ES-I3 (cell line): ENCODE measurements at regions not wholly inside any gene's neighbourhood (a gene's known extent, or its start where the extent isn't known, plus 50 kb on each side); places are given as distances from the start of the nearest gene placed in this dataset.

ENCODE experiments used
- H3K36me3 ChIP-seq: 2 replicates; pipeline ENCODE4 v1.6.1; 2013; ENCODE audit warnings: mild to moderate bottlenecking, low read length, control low read depth, moderate library complexity; ENCODE audit not compliant: insufficient read depth
- H3K4me1 ChIP-seq: 2 replicates; pipeline ENCODE4 v1.6.1; 2013; ENCODE audit warnings: mild to moderate bottlenecking, control low read depth, low read length; ENCODE audit not compliant: insufficient read depth
- H3K9ac ChIP-seq: 2 replicates; pipeline ENCODE4 v1.6.1; 2013; ENCODE audit warnings: low read depth, mild to moderate bottlenecking, low read length, moderate library complexity
- H3K9me3 ChIP-seq: 2 replicates; pipeline ENCODE4 v1.6.1; 2013; ENCODE audit warnings: mild to moderate bottlenecking, low read length, moderate library complexity; ENCODE audit not compliant: control insufficient read depth, insufficient read depth

GRCh38 chr9:82247318-82247717 lies 258.7 kb downstream of the SPATA31D1 start:
- Histone ChIP-seq H3K9me3 (no peaks in the 10 kb centered on the region), H3K9ac (no peak overlapping the region), H3K4me1 (no peaks in the 10 kb centered on the region), H3K36me3 (no peaks in the 10 kb centered on the region)

- H3K4me1 ChIP-seq: no peaks in the 10 kb centered on the region
- H3K9ac ChIP-seq: no peak overlapping the region
- H3K9me3 ChIP-seq: no peaks in the 10 kb centered on the region
- no peaks in the 10 kb centered on the region for H3K36me3 ChIP-seq
Measured at GRCh38 chr9:82252116-82252515, 263.5 kb downstream of the SPATA31D1 start.

GRCh38 chr9:82254646-82255367 lies 266.2 kb downstream of the SPATA31D1 start:
- no peaks in the 10 kb centered on the region for H3K36me3 ChIP-seq
- H3K4me1 ChIP-seq: no peaks in the 10 kb centered on the region

GRCh38 chr9:82255481-82256176 lies 267.1 kb downstream of the SPATA31D1 start:
- Histone ChIP-seq H3K36me3 (no peaks in the 10 kb centered on the region), H3K4me1 (no peaks in the 10 kb centered on the region), H3K9me3 (no peaks in the 10 kb centered on the region), H3K9ac (no peak overlapping the region)

More at GRCh38 chr9:82254646-82255367, 266.2 kb downstream of the SPATA31D1 start:
- no peak overlapping the region for H3K9ac ChIP-seq
- H3K9me3 ChIP-seq: no peaks in the 10 kb centered on the region

- H3K9me3 ChIP-seq: no peaks in the 10 kb centered on the region
- no peak overlapping the region for H3K9ac ChIP-seq
- no peaks in the 10 kb centered on the region for H3K36me3 ChIP-seq
- no peaks in the 10 kb centered on the region for H3K4me1 ChIP-seq
Measured at GRCh38 chr9:82260691-82261090, 272.1 kb downstream of the SPATA31D1 start.

GRCh38 chr9:82263619-82264018 lies 275.0 kb downstream of the SPATA31D1 start:
- Histone ChIP-seq H3K9ac (no peak overlapping the region), H3K9me3 (no peaks in the 10 kb centered on the region), H3K4me1 (peaks cover 4% of the 10 kb centered on the region), H3K36me3 (no peaks in the 10 kb centered on the region)

- Histone ChIP-seq H3K4me1 (peaks cover 6% of the 10 kb centered on the region), H3K9me3 (no peaks in the 10 kb centered on the region), H3K9ac (no peak overlapping the region), H3K36me3 (no peaks in the 10 kb centered on the region)
Measured at GRCh38 chr9:82271106-82271561, 282.6 kb downstream of the SPATA31D1 start.

GRCh38 chr9:82273121-82273520 lies 284.5 kb downstream of the SPATA31D1 start:
- no peak overlapping the region for H3K9ac ChIP-seq
- H3K9me3 ChIP-seq: no peaks in the 10 kb centered on the region
- H3K36me3 ChIP-seq: no peaks in the 10 kb centered on the region
- H3K4me1 ChIP-seq: 0 out of 2 replicates have a peak, but pooled peaks cover 4% of the 10 kb centered on the region

GRCh38 chr9:82275258-82275927 lies 286.8 kb downstream of the SPATA31D1 start:
- Histone ChIP-seq H3K9ac (no peak overlapping the region), H3K36me3 (no peaks in the 10 kb centered on the region), H3K9me3 (no peaks in the 10 kb centered on the region), H3K4me1 (0 out of 2 replicates have a peak, but pooled peaks cover 4% of the 10 kb centered on the region)

GRCh38 chr9:82281066-82281465 lies 292.5 kb downstream of the SPATA31D1 start:
- H3K9ac ChIP-seq: no peak overlapping the region
- no peaks in the 10 kb centered on the region for H3K4me1 ChIP-seq
- H3K36me3 ChIP-seq: no peaks in the 10 kb centered on the region
- no peaks in the 10 kb centered on the region for H3K9me3 ChIP-seq

GRCh38 chr9:82284758-82285157 lies 296.2 kb downstream of the SPATA31D1 start:
- Histone ChIP-seq H3K9me3 (no peaks in the 10 kb centered on the region), H3K9ac (no peak overlapping the region), H3K36me3 (no peaks in the 10 kb centered on the region), H3K4me1 (no peaks in the 10 kb centered on the region)

GRCh38 chr9:82295181-82295580 lies 306.6 kb downstream of the SPATA31D1 start:
- H3K36me3 ChIP-seq: no peaks in the 10 kb centered on the region
- H3K4me1 ChIP-seq: no peaks in the 10 kb centered on the region
- H3K9me3 ChIP-seq: no peaks in the 10 kb centered on the region
- no peak overlapping the region for H3K9ac ChIP-seq

- Histone ChIP-seq H3K4me1 (no peaks in the 10 kb centered on the region), H3K36me3 (no peaks in the 10 kb centered on the region), H3K9me3 (no peaks in the 10 kb centered on the region), H3K9ac (no peak overlapping the region)
Measured at GRCh38 chr9:82299870-82300269, 311.3 kb downstream of the SPATA31D1 start.

- no peak overlapping the region for H3K9ac ChIP-seq
- H3K36me3 ChIP-seq: no peaks in the 10 kb centered on the region
- no peaks in the 10 kb centered on the region for H3K4me1 ChIP-seq
- no peaks in the 10 kb centered on the region for H3K9me3 ChIP-seq
Measured at GRCh38 chr9:82302968-82303655, 314.5 kb downstream of the SPATA31D1 start.
